Thyroid gland (tissue), 4 donors: ENCODE measurements at regions not wholly inside any gene's neighbourhood (a gene's known extent, or its start where the extent isn't known, plus 50 kb on each side); places are given as distances from the start of the nearest gene placed in this dataset.

Experiments used
- DNase-seq, 2 donors: peaks; one replicate each; pipeline ENCODE4 v3.0.0-alpha.2; 2019
- H3K27ac ChIP-seq, 3 donors: fragments of 200-600 bp; sonication (generic); 1 replicate in 2 of 3; 2 replicates in 1 of 3; pipeline ENCODE4 v1.5.1; 2016 to 2019; ENCODE audit warnings: mild to moderate bottlenecking in 1 of 3, moderate library complexity in 1 of 3
- H3K27me3 ChIP-seq: fragments of 200-600 bp; sonication (generic); one replicate; pipeline ENCODE4 v1.5.1; 2019
- H3K36me3 ChIP-seq, 2 donors: fragments of 200-600 bp; sonication (generic); one replicate each; pipeline ENCODE4 v1.5.1; 2016 to 2019
- H3K4me1 ChIP-seq, 2 donors: fragments of 200-600 bp; sonication (generic); one replicate each; pipeline ENCODE4 v1.5.1; 2017 to 2019
- H3K4me3 ChIP-seq, 3 donors: fragments of 200-600 bp; sonication (generic); replicated peaks in 1 of 3; 1 replicate in 2 of 3; 2 replicates in 1 of 3; pipeline ENCODE4 v1.5.1; 2016; ENCODE audit warnings: mild to moderate bottlenecking in 1 of 3
- H3K9me3 ChIP-seq: fragments of 200-600 bp; sonication (generic); one replicate; pipeline ENCODE4 v1.5.1; 2017
- CTCF ChIP-seq, 6 experiments: fragments of 200-600 bp in 3 of 6; fragments of 450-650 bp in 3 of 6; sonication (generic) in 3 of 6; IDR thresholded peaks; one replicate each; pipeline ENCODE4 v1.5.1; 2016 to 2019; ENCODE audit warnings: antibody characterized with exemption in 6 of 6, mild to moderate bottlenecking in 2 of 6, inconsistent platforms in 1 of 6, moderate library complexity in 1 of 6
- POLR2A ChIP-seq, 2 donors: fragments of 450-650 bp; IDR thresholded peaks; one replicate each; pipeline ENCODE4 v1.6.1; 2017; ENCODE audit warnings: antibody characterized with exemption in 2 of 2, mild to moderate bottlenecking in 2 of 2, moderate library complexity in 1 of 2
- WGBS, 2 donors: methylation state at CpG; one replicate each; pipeline ENCODE4 v1.1.5; 2017; 5-methylcytosine and 5-hydroxymethylcytosine counted together
- intact Hi-C: fragments of 100-400 bp; cut with DNase I; formaldehyde crosslinking; loops from one replicate; pipeline ENCODE4 v1.15.1; 2023

GRCh38 chr1:58065520-58065919, 481.0 kb downstream of the OMA1 start:
- Histone ChIP-seq H3K9me3 (no peaks in the 10 kb centered on the region), H3K4me1 (no peaks in the 10 kb centered on the region), H3K27ac (no peak overlapping the region), H3K4me3 (no peak overlapping the region), H3K36me3 (no peaks in the 10 kb centered on the region), H3K27me3 (no peaks in the 10 kb centered on the region)
- TF ChIP-seq POLR2A (IDR thresholded peaks at IDR 0.05) (no peak), CTCF (IDR thresholded peaks at IDR 0.05) (no peak)
- no peak for DNase-seq
- 84 to 89% methylated on average over 6 of the region's 6 CpGs for WGBS, 2 donors
- intact Hi-C loops: no loop called here

- intact Hi-C loops: no loop called here
- Histone ChIP-seq H3K27ac (no peak overlapping the region), H3K4me3 (no peak overlapping the region), H3K4me1 (no peaks in the 10 kb centered on the region), H3K36me3 (no peaks in the 10 kb centered on the region), H3K27me3 (no peaks in the 10 kb centered on the region), H3K9me3 (no peaks in the 10 kb centered on the region)
- no peak for DNase-seq
- WGBS, 2 donors: 84 to 86% methylated on average over 7 to 8 of the region's 8 CpGs
- TF ChIP-seq CTCF (IDR thresholded peaks at IDR 0.05) (no peak), POLR2A (IDR thresholded peaks at IDR 0.05) (no peak)
Observed at GRCh38 chr1:58064166-58064565, 482.4 kb downstream of the OMA1 start.

- DNase-seq: no peak
- intact Hi-C loops: no loop called here
- TF ChIP-seq CTCF (IDR thresholded peaks at IDR 0.05): no peak
- TF ChIP-seq POLR2A (IDR thresholded peaks at IDR 0.05): no peak
- 81 to 91% methylated on average over 4 of the region's 4 CpGs for WGBS, 2 donors
- H3K9me3 ChIP-seq: no peaks in the 10 kb centered on the region
- H3K36me3 ChIP-seq: no peaks in the 10 kb centered on the region
- no peak overlapping the region for H3K4me3 ChIP-seq
- no peaks in the 10 kb centered on the region for H3K27me3 ChIP-seq
- no peaks in the 10 kb centered on the region for H3K4me1 ChIP-seq
- H3K27ac ChIP-seq: no peak overlapping the region
Observed at GRCh38 chr1:58063095-58063494, 483.4 kb downstream of the OMA1 start.

GRCh38 chr1:58062635-58063034, 483.9 kb downstream of the OMA1 start:
- TF ChIP-seq POLR2A (IDR thresholded peaks at IDR 0.05) (no peak), CTCF (IDR thresholded peaks at IDR 0.05) (no peak)
- no peak for DNase-seq
- Histone ChIP-seq H3K27me3 (no peaks in the 10 kb centered on the region), H3K4me1 (no peaks in the 10 kb centered on the region), H3K36me3 (no peaks in the 10 kb centered on the region), H3K27ac (no peak overlapping the region), H3K4me3 (no peak overlapping the region), H3K9me3 (no peaks in the 10 kb centered on the region)
- intact Hi-C loops: no loop called here
- WGBS, 2 donors: 90 to 96% methylated on average over 4 of the region's 4 CpGs

GRCh38 chr1:58060559-58061170, 485.9 kb downstream of the OMA1 start:
- H3K9me3 ChIP-seq: no peaks in the 10 kb centered on the region
- H3K27me3 ChIP-seq: no peaks in the 10 kb centered on the region
- intact Hi-C loops: no loop called here
- no peaks in the 10 kb centered on the region for H3K4me1 ChIP-seq
- no peak overlapping the region for H3K27ac ChIP-seq
- 50 to 64% methylated on average over 7 to 9 of the region's 9 CpGs for WGBS, 2 donors
- no peak for TF ChIP-seq POLR2A (IDR thresholded peaks at IDR 0.05)
- TF ChIP-seq CTCF (IDR thresholded peaks at IDR 0.05): no peak
- DNase-seq: no peak
- H3K4me3 ChIP-seq: no peak overlapping the region
- H3K36me3 ChIP-seq: no peaks in the 10 kb centered on the region
